Activated B cell treated with CpG ODN at 0.5 μM for 24 hours (primary cell): ENCODE measurements at regions not wholly inside any gene's neighbourhood (a gene's known extent, or its start where the extent isn't known, plus 50 kb on each side); places are given as distances from the start of the nearest gene placed in this dataset.

Experiments used
- ATAC-seq: fragments of 200-7000 bp; cut with Tn5 transposase; one replicate; pipeline ENCODE4 v1.10.0; 2021; ENCODE audit warnings: low read depth, mild to moderate bottlenecking, moderate library complexity
- CTCF ChIA-PET: fragments of 350-600 bp; sonication (Branson Sonifier 250); formaldehyde crosslinking; loops from one replicate; lab custom pipeline; 2021; ENCODE audit warnings: antibody characterized with exemption; lab: Charles Lee
- POLR2A ChIA-PET: fragments of 350-600 bp; sonication (Branson Sonifier 250); formaldehyde crosslinking; loops from one replicate; lab custom pipeline; 2021; ENCODE audit warnings: antibody characterized with exemption; lab: Charles Lee
- DNase-seq: peaks from one replicate; pipeline ENCODE4 v3.0.0; 2022
- H3K27ac Mint-ChIP-seq: one replicate; pipeline ENCODE4 v1.8.0; 2020; ENCODE audit warnings: mixed read lengths
- H3K27me3 Mint-ChIP-seq: one replicate; pipeline ENCODE4 v1.8.0; 2021; ENCODE audit warnings: mixed read lengths
- H3K36me3 Mint-ChIP-seq: one replicate; pipeline ENCODE4 v1.8.0; 2021; ENCODE audit warnings: low read depth, mixed read lengths
- H3K4me1 Mint-ChIP-seq: one replicate; pipeline ENCODE4 v1.8.0; 2021; ENCODE audit warnings: mixed read lengths
- H3K4me3 Mint-ChIP-seq: one replicate; pipeline ENCODE4 v1.8.0; 2020; ENCODE audit warnings: mild to moderate bottlenecking, mixed read lengths
- H3K9me3 Mint-ChIP-seq: one replicate; pipeline ENCODE4 v1.8.0; 2020; ENCODE audit warnings: mixed read lengths
- CTCF ChIP-seq: fragments of 200-600 bp; IDR thresholded peaks from one replicate; pipeline ENCODE4 v1.8.0; 2022; ENCODE audit warnings: antibody characterized with exemption, mild to moderate bottlenecking
- intact Hi-C: fragments of 100-400 bp; cut with micrococcal nuclease; formaldehyde crosslinking; loops from one replicate; pipeline ENCODE4 v1.15.1; 2024

- no peak for ATAC-seq
- no peak overlapping the region for H3K4me3 Mint-ChIP-seq
- intact Hi-C loops, result no loop called here
- no peaks in the 10 kb centered on the region for H3K36me3 Mint-ChIP-seq
- no peaks in the 10 kb centered on the region for H3K9me3 Mint-ChIP-seq
- ChIA-PET CTCF (no interaction called here), POLR2A (no interaction called here)
- H3K27ac Mint-ChIP-seq, result no peak overlapping the region
- no peak for DNase-seq
- peaks cover 34% of the 10 kb centered on the region for H3K4me1 Mint-ChIP-seq
- H3K27me3 Mint-ChIP-seq, result no peaks in the 10 kb centered on the region
- no peak for TF ChIP-seq CTCF
Measured at GRCh38 chr1:83756984-83757717, 241.8 kb downstream of the TTLL7 start.

GRCh38 chr1:83751602-83752001, 247.3 kb downstream of the TTLL7 start:
- Mint-ChIP-seq H3K4me1 (peaks cover 14% of the 10 kb centered on the region), H3K4me3 (no peak overlapping the region), H3K27ac (no peak overlapping the region), H3K27me3 (no peaks in the 10 kb centered on the region), H3K9me3 (peaks cover 4% of the 10 kb centered on the region), H3K36me3 (no peaks in the 10 kb centered on the region)
- no peak for TF ChIP-seq CTCF
- DNase-seq (no peak), ATAC-seq (no peak)
- intact Hi-C loops, result no loop called here
- ChIA-PET CTCF (no interaction called here), POLR2A (no interaction called here)

- CTCF ChIA-PET, result no interaction called here
- peaks cover 14% of the 10 kb centered on the region for H3K4me1 Mint-ChIP-seq
- no peaks in the 10 kb centered on the region for H3K36me3 Mint-ChIP-seq
- DNase-seq (no peak), ATAC-seq (no peak)
- POLR2A ChIA-PET, result no interaction called here
- no peak for TF ChIP-seq CTCF
- intact Hi-C loops, result no loop called here
- H3K9me3 Mint-ChIP-seq, result peaks cover 4% of the 10 kb centered on the region
- no peak overlapping the region for H3K27ac Mint-ChIP-seq
- no peaks in the 10 kb centered on the region for H3K27me3 Mint-ChIP-seq
- H3K4me3 Mint-ChIP-seq, result no peak overlapping the region
Measured at GRCh38 chr1:83750201-83750600, 248.7 kb downstream of the TTLL7 start.

GRCh38 chr1:83747853-83748482, 251.0 kb downstream of the TTLL7 start:
- POLR2A ChIA-PET, result no interaction called here
- DNase-seq, result no peak
- Mint-ChIP-seq H3K4me3 (no peak overlapping the region), H3K27ac (no peak overlapping the region), H3K9me3 (peaks cover 4% of the 10 kb centered on the region), H3K27me3 (no peaks in the 10 kb centered on the region), H3K4me1 (peaks cover 19% of the 10 kb centered on the region), H3K36me3 (no peaks in the 10 kb centered on the region)
- TF ChIP-seq CTCF, result no peak
- CTCF ChIA-PET, result no interaction called here
- intact Hi-C loops, result no loop called here
- no peak for ATAC-seq

- no peaks in the 10 kb centered on the region for H3K27me3 Mint-ChIP-seq
- H3K4me1 Mint-ChIP-seq, result peaks cover 26% of the 10 kb centered on the region
- peak overlapping the region; percentile 42 for H3K4me3 Mint-ChIP-seq
- ATAC-seq (peak; percentile 91), DNase-seq (no peak)
- POLR2A ChIA-PET, result interaction anchor here (0.9 kb wide), 1 partner anchor 15 kb away, joined by 4 read pairs; no protein-coding TSS in a partner anchor
- intact Hi-C loops, result loop anchor here (1.0 kb wide), 1 partner anchor 14 kb away; no protein-coding TSS in a partner anchor
- no peaks in the 10 kb centered on the region for H3K36me3 Mint-ChIP-seq
- H3K9me3 Mint-ChIP-seq, result peaks cover under 1% of the 10 kb centered on the region
- no peak for TF ChIP-seq CTCF
- peak overlapping the region; percentile 60 for H3K27ac Mint-ChIP-seq
- CTCF ChIA-PET, result no interaction called here
Measured at GRCh38 chr1:83746234-83746633, 252.7 kb downstream of the TTLL7 start.
